ENCODE measurements at regions not wholly inside any gene's neighbourhood (a gene's known extent, or its start where the extent isn't known, plus 50 kb on each side); places are given as distances from the start of the nearest gene placed in this dataset.

DNA sequence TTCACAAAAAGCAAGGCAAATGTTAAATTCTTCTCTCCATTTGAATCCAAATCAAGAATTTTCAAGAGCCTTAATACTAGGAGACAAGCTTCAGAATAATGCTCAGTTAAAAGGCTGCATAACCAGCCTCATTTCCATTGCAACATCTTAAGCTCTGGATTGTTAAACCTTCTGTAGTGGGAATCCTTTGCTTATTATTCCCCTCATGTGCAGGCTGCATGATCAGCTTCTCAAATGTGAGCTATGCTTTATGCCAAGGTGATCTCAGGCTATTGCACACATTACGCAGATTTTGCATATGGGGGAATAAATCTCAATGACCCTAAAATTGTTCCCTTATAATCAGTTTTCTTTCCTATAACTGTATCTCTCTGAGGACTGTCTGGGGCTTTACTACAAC, 71.7 kb upstream of the CCDC196 start:
- no peak for ATAC-seq (ENCODE audit: low FRiP score)
- TF ChIP-seq, protein P1, sequence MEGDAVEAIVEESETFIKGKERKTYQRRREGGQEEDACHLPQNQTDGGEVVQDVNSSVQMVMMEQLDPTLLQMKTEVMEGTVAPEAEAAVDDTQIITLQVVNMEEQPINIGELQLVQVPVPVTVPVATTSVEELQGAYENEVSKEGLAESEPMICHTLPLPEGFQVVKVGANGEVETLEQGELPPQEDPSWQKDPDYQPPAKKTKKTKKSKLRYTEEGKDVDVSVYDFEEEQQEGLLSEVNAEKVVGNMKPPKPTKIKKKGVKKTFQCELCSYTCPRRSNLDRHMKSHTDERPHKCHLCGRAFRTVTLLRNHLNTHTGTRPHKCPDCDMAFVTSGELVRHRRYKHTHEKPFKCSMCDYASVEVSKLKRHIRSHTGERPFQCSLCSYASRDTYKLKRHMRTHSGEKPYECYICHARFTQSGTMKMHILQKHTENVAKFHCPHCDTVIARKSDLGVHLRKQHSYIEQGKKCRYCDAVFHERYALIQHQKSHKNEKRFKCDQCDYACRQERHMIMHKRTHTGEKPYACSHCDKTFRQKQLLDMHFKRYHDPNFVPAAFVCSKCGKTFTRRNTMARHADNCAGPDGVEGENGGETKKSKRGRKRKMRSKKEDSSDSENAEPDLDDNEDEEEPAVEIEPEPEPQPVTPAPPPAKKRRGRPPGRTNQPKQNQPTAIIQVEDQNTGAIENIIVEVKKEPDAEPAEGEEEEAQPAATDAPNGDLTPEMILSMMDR (IDR thresholded peaks at IDR 0.05) = no peak
- DNase-seq (ENCODE audit: low spot score) = no peak

DNA sequence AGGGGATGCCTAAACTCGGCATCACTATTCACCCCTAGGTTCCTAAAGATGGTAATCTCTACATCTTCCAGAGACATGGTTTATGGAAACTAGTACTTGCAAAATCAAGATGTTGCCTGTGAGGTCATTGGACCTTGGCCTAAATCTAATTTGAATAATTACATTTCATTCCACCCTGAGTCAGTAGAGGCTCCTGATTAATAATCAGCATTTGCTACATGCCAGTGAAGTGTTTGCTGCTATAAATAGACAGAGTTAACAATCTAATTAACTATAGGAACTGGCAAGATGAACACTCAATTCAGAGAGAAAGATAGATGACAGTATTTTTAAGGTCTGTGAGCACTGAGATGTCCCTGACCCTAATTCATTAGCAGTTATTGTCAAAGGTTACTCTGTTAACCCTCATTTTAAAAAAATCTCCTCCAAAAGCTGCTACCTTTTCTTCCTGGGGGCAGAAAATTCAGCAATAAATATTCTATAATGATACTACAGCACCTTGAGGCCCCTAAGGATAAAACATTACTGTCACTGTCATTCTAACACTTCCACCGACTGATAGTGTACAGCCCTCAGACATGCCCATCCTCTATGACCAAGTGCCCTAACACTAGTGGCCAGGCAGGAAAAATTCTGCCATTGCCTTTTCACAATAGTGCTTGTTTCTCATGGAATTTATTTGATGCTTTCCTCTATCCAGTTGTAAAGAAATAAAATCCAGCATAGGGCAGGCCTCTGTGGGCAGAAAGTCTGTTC, 65.7 kb upstream of the CCDC196 start:
- TF ChIP-seq, protein P1 (IDR thresholded peaks at IDR 0.05) = no peak
- DNase-seq (ENCODE audit: low spot score) (no peak), ATAC-seq (ENCODE audit: low FRiP score) (no peak)

DNA sequence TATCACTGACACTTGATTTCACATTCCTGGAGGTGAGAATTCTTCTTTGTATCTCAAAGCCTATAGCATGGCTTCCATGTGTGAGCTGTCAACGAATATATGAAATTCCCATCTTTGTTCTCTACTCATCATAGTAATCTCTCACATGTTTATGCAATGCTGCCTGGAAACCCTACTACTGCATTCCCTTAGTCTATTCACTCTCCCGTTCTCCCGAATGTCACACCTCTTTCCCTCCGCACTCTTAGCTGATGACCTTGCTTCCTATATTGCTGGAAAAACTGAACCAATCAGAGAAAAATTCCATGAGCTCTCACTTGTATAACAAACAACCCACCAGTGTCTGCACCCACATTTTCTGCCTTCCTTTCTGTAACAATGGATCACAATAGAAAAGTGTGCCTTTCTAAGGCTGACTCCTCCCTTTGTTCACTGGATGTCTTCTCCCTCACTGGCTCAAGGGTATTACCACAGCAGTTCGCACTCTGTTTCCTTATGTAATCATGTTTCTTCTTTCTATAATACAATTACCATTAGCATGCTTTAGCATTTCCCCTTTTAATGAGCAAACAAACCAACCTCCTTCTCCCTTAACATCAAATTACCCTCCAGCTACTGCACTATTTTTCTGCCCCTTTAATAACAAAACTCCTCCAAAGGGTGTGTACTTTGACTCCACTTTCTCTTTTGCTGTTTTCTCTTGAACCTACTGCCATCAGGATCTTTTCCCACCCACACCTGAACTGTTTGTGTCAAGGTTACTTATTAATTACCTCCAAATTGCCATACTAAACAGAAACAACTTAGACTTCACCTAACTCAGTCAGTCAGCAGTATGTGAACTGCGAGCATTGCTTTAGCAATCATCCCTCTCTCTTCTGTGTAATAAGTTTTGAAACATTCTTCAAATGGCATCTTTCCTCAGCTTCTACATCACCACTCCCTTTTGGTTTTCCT, 63.9 kb upstream of the CCDC196 start:
- ATAC-seq (ENCODE audit: low FRiP score) = no peak

DNA sequence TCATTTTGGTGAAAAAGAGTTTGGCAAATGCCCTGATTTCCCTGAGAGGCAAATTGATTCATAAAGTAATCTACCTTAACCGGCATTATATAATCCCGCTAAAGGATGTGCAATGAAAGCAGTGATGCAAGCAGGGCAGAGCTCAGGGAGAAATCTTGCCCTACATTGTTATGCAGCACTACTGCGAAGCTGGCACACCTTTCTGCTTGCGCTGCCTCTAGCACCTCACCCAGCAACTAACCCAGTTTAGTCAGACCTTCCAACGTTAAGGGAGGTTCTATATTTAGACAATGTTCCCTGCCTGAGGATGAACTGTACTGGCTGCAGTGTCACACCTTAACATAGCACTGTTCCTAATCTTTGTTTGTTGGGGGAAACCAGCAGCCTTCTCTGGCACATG, 60.8 kb upstream of the CCDC196 start:
- no peak for ATAC-seq (ENCODE audit: low FRiP score)
- no peak for DNase-seq (ENCODE audit: low spot score)
- TF ChIP-seq, protein P1 (IDR thresholded peaks at IDR 0.05) = no peak

More for the DNA sequence above, 63.9 kb upstream of the CCDC196 start:
- no peak for DNase-seq (ENCODE audit: low spot score)
- TF ChIP-seq, protein P1 (IDR thresholded peaks at IDR 0.05) = no peak

DNA sequence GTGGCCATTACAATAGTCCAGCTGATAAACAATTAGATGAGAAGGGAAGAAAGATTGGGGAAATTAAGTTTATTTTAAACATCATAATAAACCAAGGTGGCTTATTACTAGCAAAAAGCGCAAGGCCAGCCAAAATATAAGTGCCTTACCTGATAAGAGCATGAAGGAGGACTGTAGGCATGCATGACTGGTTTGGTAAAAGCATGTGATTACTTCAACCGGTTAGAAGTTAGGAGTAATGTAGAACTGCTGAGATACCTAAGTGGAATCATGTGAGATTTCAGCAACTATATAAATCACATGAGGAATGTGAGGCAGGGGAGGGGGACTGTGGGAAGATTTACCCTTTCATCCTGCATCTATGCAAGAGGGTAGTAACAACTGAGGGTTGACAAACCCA, 59.7 kb upstream of the CCDC196 start:
- TF ChIP-seq, protein P1 (IDR thresholded peaks at IDR 0.05) = no peak
- DNase-seq (ENCODE audit: low spot score) = no peak
- no peak for ATAC-seq (ENCODE audit: low FRiP score)

DNA sequence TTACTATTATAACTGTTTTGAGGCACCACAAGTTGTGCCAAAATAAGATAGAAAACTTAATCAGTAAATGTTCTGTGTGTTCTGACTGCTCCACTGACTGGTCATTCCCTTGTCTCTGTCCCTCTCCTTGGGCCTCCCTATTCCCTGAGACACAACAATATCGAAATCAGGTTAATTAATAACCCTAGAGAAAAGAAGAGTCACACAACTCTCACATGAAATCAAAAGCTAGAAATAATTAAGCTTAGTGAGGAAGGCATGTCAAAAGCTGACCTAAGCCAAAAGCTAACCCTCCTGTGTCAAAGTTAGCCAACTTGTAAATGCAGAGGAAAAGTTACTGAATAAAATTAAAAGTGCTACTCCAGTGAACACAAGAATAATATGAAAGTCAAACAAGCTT, 53.8 kb upstream of the CCDC196 start:
- no peak for DNase-seq (ENCODE audit: low spot score)
- no peak for ATAC-seq (ENCODE audit: low FRiP score)

More for the DNA sequence above, 53.8 kb upstream of the CCDC196 start:
- TF ChIP-seq, protein P1 (IDR thresholded peaks at IDR 0.05) = no peak

Data from omental fat pad (tissue), 3 donors.